ENCODE measurements at regions not wholly inside any gene's neighbourhood (a gene's known extent, or its start where the extent isn't known, plus 50 kb on each side); places are given as distances from the start of the nearest gene placed in this dataset.

GRCh38 chr10:113284635-113285034 is 268.2 kb upstream of the HABP2 start:
- ChIA-PET POLR2A (no interaction called here), CTCF (no interaction called here)
- no peak for DNase-seq (ENCODE audit: low read depth, low spot score)
- no peak overlapping the region for H3K4me3 ChIP-seq (ENCODE audit: low read depth in 2 of 2, low read length in 2 of 2)
- 0 out of 2 replicates have a peak, but pooled peaks cover 4% of the 10 kb centered on the region for H3K27me3 ChIP-seq (ENCODE audit: control insufficient read depth, insufficient read depth, low read length)
- ATAC-seq: no peak
- no peak overlapping the region for H3K27ac ChIP-seq (ENCODE audit: low read length)
- H3K36me3 ChIP-seq (ENCODE audit: control insufficient read depth, insufficient read depth, low read length): no peaks in the 10 kb centered on the region
- H3K4me1 ChIP-seq (ENCODE audit: control insufficient read depth, insufficient read depth, low read length): no peaks in the 10 kb centered on the region
- no peaks in the 10 kb centered on the region for H3K9me3 ChIP-seq (ENCODE audit: control insufficient read depth, insufficient read depth, low read depth, low read length)
- intact Hi-C loops (cut with micrococcal nuclease; ENCODE audit: unreplicated experiment): no loop called here
- in situ Hi-C loops (cut with HindIII; ENCODE audit: low pct_unique_long_range_greater_than_20kb, low sequenced_read_pairs): no loop called here
- TF ChIP-seq, protein P1, sequence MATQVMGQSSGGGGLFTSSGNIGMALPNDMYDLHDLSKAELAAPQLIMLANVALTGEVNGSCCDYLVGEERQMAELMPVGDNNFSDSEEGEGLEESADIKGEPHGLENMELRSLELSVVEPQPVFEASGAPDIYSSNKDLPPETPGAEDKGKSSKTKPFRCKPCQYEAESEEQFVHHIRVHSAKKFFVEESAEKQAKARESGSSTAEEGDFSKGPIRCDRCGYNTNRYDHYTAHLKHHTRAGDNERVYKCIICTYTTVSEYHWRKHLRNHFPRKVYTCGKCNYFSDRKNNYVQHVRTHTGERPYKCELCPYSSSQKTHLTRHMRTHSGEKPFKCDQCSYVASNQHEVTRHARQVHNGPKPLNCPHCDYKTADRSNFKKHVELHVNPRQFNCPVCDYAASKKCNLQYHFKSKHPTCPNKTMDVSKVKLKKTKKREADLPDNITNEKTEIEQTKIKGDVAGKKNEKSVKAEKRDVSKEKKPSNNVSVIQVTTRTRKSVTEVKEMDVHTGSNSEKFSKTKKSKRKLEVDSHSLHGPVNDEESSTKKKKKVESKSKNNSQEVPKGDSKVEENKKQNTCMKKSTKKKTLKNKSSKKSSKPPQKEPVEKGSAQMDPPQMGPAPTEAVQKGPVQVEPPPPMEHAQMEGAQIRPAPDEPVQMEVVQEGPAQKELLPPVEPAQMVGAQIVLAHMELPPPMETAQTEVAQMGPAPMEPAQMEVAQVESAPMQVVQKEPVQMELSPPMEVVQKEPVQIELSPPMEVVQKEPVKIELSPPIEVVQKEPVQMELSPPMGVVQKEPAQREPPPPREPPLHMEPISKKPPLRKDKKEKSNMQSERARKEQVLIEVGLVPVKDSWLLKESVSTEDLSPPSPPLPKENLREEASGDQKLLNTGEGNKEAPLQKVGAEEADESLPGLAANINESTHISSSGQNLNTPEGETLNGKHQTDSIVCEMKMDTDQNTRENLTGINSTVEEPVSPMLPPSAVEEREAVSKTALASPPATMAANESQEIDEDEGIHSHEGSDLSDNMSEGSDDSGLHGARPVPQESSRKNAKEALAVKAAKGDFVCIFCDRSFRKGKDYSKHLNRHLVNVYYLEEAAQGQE (IDR thresholded peaks at IDR 0.05; ENCODE audit: insufficient read depth in 1 of 2, low read depth in 2 of 2, low read length in 1 of 2): no peak
- TF ChIP-seq TCF7L2 (IDR thresholded peaks at IDR 0.05; ENCODE audit: low read depth, low read length): no peak
- no peak for TF ChIP-seq POLR2AphosphoS5 (IDR thresholded peaks at IDR 0.05; ENCODE audit: low read depth, low read length)
- no peak for TF ChIP-seq CTCF (IDR thresholded peaks at IDR 0.05)
- TF ChIP-seq SIN3A (IDR thresholded peaks at IDR 0.05; ENCODE audit: borderline replicate concordance, insufficient read depth, low read depth, low read length): no peak
- no TSS peak for BruUV-seq (replicated peaks)

DNA sequence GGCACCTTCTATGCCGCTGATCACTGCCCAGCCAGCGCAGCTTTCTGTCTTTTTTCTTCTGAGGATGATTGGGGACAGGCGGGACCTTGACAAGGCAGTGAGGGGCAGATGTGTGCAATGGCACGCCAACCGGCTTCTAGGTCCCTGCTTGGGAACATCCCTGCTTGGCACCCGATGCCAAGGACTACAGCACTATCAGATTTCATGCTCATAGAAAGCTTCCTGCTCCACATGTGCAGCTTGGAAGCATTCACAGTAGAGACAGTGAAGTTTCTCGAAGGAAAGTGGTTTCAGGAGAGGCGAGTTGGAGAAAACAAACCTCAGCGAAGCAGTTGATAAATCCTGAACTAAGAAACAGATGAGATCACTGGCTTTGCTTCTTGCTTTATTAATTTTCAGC is 267.5 kb upstream of the HABP2 start:
- TF ChIP-seq TCF7L2 (IDR thresholded peaks at IDR 0.05; ENCODE audit: low read depth, low read length) (no peak), CTCF (IDR thresholded peaks at IDR 0.05) (no peak), SIN3A (IDR thresholded peaks at IDR 0.05; ENCODE audit: borderline replicate concordance, insufficient read depth, low read depth, low read length) (no peak), POLR2AphosphoS5 (IDR thresholded peaks at IDR 0.05; ENCODE audit: low read depth, low read length) (no peak)
- TF ChIP-seq, protein P1 (IDR thresholded peaks at IDR 0.05; ENCODE audit: insufficient read depth in 1 of 2, low read depth in 2 of 2, low read length in 1 of 2): no peak
- no peak for ATAC-seq
- intact Hi-C loops (cut with micrococcal nuclease; ENCODE audit: unreplicated experiment) (no loop called here), in situ Hi-C loops (cut with HindIII; ENCODE audit: low pct_unique_long_range_greater_than_20kb, low sequenced_read_pairs) (no loop called here)
- 0 out of 2 replicates have a peak, but pooled peaks cover 4% of the 10 kb centered on the region for H3K27me3 ChIP-seq (ENCODE audit: control insufficient read depth, insufficient read depth, low read length)
- CTCF ChIA-PET: no interaction called here
- BruUV-seq (replicated peaks): no TSS peak
- no peaks in the 10 kb centered on the region for H3K9me3 ChIP-seq (ENCODE audit: control insufficient read depth, insufficient read depth, low read depth, low read length)
- POLR2A ChIA-PET: no interaction called here
- H3K4me1 ChIP-seq (ENCODE audit: control insufficient read depth, insufficient read depth, low read length): no peaks in the 10 kb centered on the region
- H3K36me3 ChIP-seq (ENCODE audit: control insufficient read depth, insufficient read depth, low read length): no peaks in the 10 kb centered on the region
- H3K27ac ChIP-seq (ENCODE audit: low read length): no peak overlapping the region
- no peak overlapping the region for H3K4me3 ChIP-seq (ENCODE audit: low read depth in 2 of 2, low read length in 2 of 2)
- no peak for DNase-seq (ENCODE audit: low read depth, low spot score)
